GM21576 (cell line): ENCODE measurements at regions not wholly inside any gene's neighbourhood (a gene's known extent, or its start where the extent isn't known, plus 50 kb on each side); places are given as distances from the start of the nearest gene placed in this dataset.

Experiments used
- ATAC-seq: cut with Tn5 transposase; IDR thresholded peaks from one replicate; pipeline ENCODE4 v1.9.1; 2021; ENCODE audit warnings: mild to moderate bottlenecking, moderate library complexity; ENCODE audit not compliant: unreplicated experiment

DNA sequence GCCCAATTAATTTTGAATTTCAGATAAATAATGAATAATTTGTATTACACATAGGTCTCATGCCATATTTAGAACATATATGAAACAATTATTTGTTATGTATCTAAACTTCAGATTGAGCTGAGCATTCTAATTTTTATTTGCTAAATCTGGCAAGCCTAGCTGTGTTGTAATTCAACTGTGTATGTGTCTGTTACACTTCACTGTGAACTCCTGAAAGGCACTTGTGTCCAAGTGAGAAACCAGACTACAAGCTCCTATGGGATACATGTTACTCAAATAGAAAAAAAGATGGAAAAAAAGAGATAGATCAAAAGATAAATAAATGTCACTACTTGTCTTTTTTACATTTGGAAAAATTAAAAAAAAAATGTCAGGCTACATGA is 56.5 kb upstream of the ANKRD55 start:
- no peak for ATAC-seq

DNA sequence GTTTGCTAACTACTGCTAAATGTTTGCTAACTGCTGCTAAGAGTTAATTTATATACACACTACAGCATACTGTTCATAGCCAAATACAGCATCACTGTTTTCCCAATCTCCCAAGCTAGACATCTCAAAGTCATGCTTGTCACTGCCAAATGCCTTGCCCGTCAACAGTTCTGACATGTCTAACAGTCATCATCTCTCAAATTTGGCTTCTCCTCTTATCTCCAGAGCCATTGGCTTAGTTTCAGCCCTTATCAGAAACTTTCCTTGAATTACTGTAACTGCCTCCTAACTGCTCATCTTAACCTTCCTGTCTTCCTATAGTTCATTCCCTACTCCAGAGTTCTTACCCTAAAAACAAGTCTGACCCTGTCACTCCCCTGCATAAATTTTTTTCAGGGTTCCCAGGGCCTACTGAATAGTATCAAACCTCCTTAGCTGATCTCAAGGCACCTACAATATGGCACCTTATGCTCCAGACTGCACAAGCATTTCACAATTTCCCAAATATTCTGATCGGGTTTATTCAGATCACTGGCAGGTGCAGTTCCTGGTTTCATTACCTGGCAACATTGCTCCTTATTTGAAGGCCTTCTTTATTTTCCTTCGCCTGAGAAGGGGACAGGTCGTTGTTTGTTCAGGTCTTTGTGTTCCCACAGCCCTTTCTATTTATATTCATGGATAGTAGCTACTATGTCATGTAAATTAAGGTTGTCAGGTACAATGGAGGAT is 55.9 kb upstream of the ANKRD55 start:
- ATAC-seq = no peak

DNA sequence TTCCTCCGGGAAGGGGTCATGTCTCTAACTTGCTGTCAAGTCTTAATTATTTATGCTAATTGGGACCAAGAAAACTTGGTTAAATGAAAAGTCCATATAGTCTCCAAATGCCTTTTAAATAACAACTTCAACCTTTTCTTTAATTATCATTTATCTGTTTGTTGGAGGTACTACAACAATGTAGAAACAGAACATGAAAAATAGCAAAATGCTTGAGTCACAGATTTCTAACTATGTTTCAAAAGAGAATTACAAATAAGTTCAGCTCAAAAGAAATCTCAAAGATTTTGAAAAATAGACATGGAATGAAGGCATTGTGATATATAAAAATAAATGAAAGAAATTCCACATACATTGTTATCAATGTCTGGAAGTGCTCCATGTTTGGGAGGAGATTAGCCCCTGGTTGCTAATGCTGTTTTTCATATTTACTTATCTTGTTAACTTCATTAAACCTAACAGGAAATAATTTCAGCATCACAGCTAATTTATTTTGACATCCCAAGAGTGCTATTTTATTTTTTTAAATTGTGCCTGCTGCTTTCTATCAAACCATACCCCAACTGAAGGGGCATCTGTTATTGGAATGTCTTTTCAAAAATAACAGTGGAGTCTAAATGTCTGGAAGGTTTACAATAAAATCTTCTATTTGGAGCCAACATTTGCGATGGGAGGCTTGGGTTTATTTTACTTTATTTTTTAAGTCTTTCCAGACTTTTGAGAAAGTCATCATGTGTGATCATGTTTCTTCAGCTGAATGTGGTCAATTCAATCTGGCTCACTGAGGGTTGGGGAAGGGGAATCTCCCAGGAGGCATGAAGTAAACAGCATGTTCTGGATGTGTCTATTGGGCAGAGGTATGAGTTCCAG is 53.1 kb upstream of the ANKRD55 start:
- no peak for ATAC-seq

DNA sequence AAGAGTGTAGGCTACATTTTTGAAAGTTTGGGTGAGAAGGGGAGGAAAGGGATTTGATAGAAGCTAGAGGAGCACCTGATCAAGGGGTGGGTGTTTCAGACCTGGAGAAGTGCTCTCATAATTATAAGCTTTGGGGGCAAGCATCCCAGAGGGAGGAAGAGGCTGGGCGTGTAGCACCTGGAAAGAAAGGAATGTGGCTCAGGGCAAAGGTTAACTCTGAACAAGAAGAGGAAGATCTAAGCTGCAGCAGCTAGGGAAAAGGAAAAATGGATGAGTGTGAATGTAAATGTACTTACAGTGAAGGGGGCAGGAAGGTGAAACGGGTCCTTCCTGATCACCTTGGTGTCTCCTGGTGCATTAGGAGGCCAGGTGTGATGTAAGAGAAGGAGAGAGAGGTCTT is 49.8 kb upstream of the ANKRD55 start:
- ATAC-seq = no peak
